ENCODE measurements at regions not wholly inside any gene's neighbourhood (a gene's known extent, or its start where the extent isn't known, plus 50 kb on each side); places are given as distances from the start of the nearest gene placed in this dataset.

- no peak for ATAC-seq (ENCODE audit: low read depth)
- Histone ChIP-seq H3K27me3 (replicated peaks in 1 of 4; ENCODE audit: control extremely low read depth in 1 of 4, control insufficient read depth in 3 of 4, insufficient read depth in 4 of 4, low read length in 3 of 4) (no peaks in the 10 kb centered on the region), H3K4me1 (ENCODE audit: control insufficient read depth in 2 of 2, insufficient read depth in 2 of 2, low read length in 2 of 2) (no peaks in the 10 kb centered on the region), H4K20me1 (ENCODE audit: control insufficient read depth, insufficient read depth, low read length, poor library complexity, severe bottlenecking) (no peaks in the 10 kb centered on the region), H3K4me2 (replicated peaks; ENCODE audit: low read depth, low read length, poor library complexity, severe bottlenecking) (no peak overlapping the region), H3K4me3 (ENCODE audit: control extremely low read depth in 1 of 5, extremely low read depth in 1 of 5, insufficient read depth in 1 of 5, low read depth in 2 of 5, low read length in 4 of 5) (no peak overlapping the region), H3K9ac (ENCODE audit: low read length) (no peak overlapping the region), H3K9me3 (ENCODE audit: control extremely low read depth in 1 of 3, control insufficient read depth in 2 of 3, insufficient read depth in 1 of 3, low read length in 2 of 3) (peaks cover 0 to 4% (median 0%) of the 10 kb centered on the region in 3 donors), H3K27ac (ENCODE audit: low read length in 2 of 2) (no peak overlapping the region), H3K36me3 (replicated peaks in 1 of 2; ENCODE audit: control extremely low read depth in 1 of 2, control insufficient read depth in 1 of 2, extremely low read depth in 1 of 2, insufficient read depth in 2 of 2, low read length in 1 of 2) (no peaks in the 10 kb centered on the region), H3K79me2 (ENCODE audit: control insufficient read depth, insufficient read depth, low read length) (no peaks in the 10 kb centered on the region), H2AFZ (ENCODE audit: insufficient read depth, low read depth, low read length, poor library complexity, severe bottlenecking) (no peak overlapping the region)
- Mint-ChIP-seq H3K4me1 (no peaks in the 10 kb centered on the region), H3K27ac (no peak overlapping the region), H3K4me3 (no peak overlapping the region), H3K27me3 (no peaks in the 10 kb centered on the region), H3K9me3 (ENCODE audit: insufficient read depth) (peaks cover 2% of the 10 kb centered on the region)
- ChIA-PET CTCF (no interaction called here), POLR2A (no interaction called here)
- WGBS (ENCODE audit: insufficient coverage), result no CpG with 5 or more reads among the region's 2 CpGs
- intact Hi-C loops (cut with micrococcal nuclease), result no loop called here
- no peak for TF ChIP-seq CTCF (IDR thresholded peaks at IDR 0.05)
- TF ChIP-seq EZH2 (IDR thresholded peaks at IDR 0.05; ENCODE audit: borderline replicate concordance, insufficient read depth, low read depth, low read length, poor library complexity, severe bottlenecking), result no peak
- DNase-seq, result no peak
These were observed 712.1 kb upstream of the IGFBP3 start for GRCh38 chr7:46633200-46633599.

GRCh38 chr7:46630031-46630430, 709.0 kb upstream of the IGFBP3 start:
- ATAC-seq (ENCODE audit: low read depth) (no peak), DNase-seq (no peak)
- Histone ChIP-seq H3K27me3 (replicated peaks in 1 of 4; ENCODE audit: control extremely low read depth in 1 of 4, control insufficient read depth in 3 of 4, insufficient read depth in 4 of 4, low read length in 3 of 4) (no peaks in the 10 kb centered on the region), H4K20me1 (ENCODE audit: control insufficient read depth, insufficient read depth, low read length, poor library complexity, severe bottlenecking) (no peaks in the 10 kb centered on the region), H3K9ac (ENCODE audit: low read length) (no peak overlapping the region), H3K79me2 (ENCODE audit: control insufficient read depth, insufficient read depth, low read length) (no peaks in the 10 kb centered on the region), H3K36me3 (replicated peaks in 1 of 2; ENCODE audit: control extremely low read depth in 1 of 2, control insufficient read depth in 1 of 2, extremely low read depth in 1 of 2, insufficient read depth in 2 of 2, low read length in 1 of 2) (no peaks in the 10 kb centered on the region), H3K27ac (ENCODE audit: low read length in 2 of 2) (no peak overlapping the region), H3K9me3 (ENCODE audit: control extremely low read depth in 1 of 3, control insufficient read depth in 2 of 3, insufficient read depth in 1 of 3, low read length in 2 of 3) (no peaks in the 10 kb centered on the region), H2AFZ (ENCODE audit: insufficient read depth, low read depth, low read length, poor library complexity, severe bottlenecking) (no peak overlapping the region), H3K4me3 (ENCODE audit: control extremely low read depth in 1 of 5, extremely low read depth in 1 of 5, insufficient read depth in 1 of 5, low read depth in 2 of 5, low read length in 4 of 5) (no peak overlapping the region), H3K4me2 (replicated peaks; ENCODE audit: low read depth, low read length, poor library complexity, severe bottlenecking) (no peak overlapping the region), H3K4me1 (ENCODE audit: control insufficient read depth in 2 of 2, insufficient read depth in 2 of 2, low read length in 2 of 2) (no peaks in the 10 kb centered on the region)
- peaks cover 1% of the 10 kb centered on the region for H3K9me3 Mint-ChIP-seq (ENCODE audit: insufficient read depth)
- intact Hi-C loops (cut with micrococcal nuclease), result no loop called here
- no peak overlapping the region for H3K4me3 Mint-ChIP-seq
- H3K27ac Mint-ChIP-seq, result no peak overlapping the region
- H3K4me1 Mint-ChIP-seq, result no peaks in the 10 kb centered on the region
- WGBS (ENCODE audit: insufficient coverage), result 49% methylated on average over 2 of the region's 2 CpGs
- H3K27me3 Mint-ChIP-seq, result no peaks in the 10 kb centered on the region
- POLR2A ChIA-PET, result no interaction called here
- no peak for TF ChIP-seq CTCF (IDR thresholded peaks at IDR 0.05)
- CTCF ChIA-PET, result no interaction called here
